ENCODE measurements at regions not wholly inside any gene's neighbourhood (a gene's known extent, or its start where the extent isn't known, plus 50 kb on each side); places are given as distances from the start of the nearest gene placed in this dataset.
"Not testable (repeated sequence)": the region's sequence is repeated elsewhere in the genome, so short reads cannot be mapped to it uniquely, and the experiment has no call there.

DNA sequence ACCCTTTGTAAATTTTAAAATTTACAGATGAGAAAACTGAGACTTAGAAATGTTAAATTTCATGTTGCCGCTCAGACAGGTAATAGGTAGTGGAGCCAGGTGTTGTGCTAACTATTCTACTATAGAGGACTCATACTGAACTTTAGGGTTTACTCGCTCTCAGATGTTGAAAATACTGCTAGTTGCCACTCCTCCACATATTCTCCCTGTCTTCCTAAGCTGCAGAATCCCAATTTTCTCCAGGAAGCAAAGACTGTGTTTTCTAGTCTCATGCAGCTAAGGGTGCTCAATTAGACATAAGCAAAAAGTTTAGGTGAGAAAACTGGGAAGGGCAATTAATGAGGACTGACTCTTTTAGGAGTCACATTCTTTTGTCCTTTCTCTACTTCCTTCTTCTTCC is 612.3 kb downstream of the KCNH5 start:
- TF ChIP-seq ZNF274 (IDR thresholded peaks at IDR 0.05; ENCODE audit: low read depth, low read length): peak; percentile 32; the same call in 1 of the 2 replicates

DNA sequence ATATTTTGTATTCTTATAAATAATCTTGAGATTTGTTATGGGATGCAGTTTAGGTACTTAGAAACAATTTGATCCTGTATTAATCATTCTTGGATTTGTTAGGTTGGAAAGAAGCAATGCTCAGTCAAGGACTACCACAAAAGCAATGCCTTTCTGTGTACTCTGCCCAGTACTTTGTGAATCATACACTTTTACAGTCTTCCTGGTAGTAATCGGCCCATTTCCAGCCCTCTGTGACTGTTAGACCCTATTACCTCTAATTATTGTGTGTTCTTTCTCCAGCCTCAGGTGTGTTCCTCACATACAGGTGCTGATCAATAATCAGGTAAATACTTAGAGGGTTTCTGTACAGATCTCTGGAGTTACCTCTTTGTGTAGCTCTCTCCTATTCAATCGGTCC is 609.0 kb downstream of the KCNH5 start:
- TF ChIP-seq ZNF274 (IDR thresholded peaks at IDR 0.05; ENCODE audit: low read depth, low read length): no peak
- no peak overlapping the region for H3K4me3 ChIP-seq (ENCODE audit: low read length)

More for the DNA sequence above, 612.3 kb downstream of the KCNH5 start:
- H3K4me3 ChIP-seq (ENCODE audit: low read length): no peak overlapping the region

DNA sequence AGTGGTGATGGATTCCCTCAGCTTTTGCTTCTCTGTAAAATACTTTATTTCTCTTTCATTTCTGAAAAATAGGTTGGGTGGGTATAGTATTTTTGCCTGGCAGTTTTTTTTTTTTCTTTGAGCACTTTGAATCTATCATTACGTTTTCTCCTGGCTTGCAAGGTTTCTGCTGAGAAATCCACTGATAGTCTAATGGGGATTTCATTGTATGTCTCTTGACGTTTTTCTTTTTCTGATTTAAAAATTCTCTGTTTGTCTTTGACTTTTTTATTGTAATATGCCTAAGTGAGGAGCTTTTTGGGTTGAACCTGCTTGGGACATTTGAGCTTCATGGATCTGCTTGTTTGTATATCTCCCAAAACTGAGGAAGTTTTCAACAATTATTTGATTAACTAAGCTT is 606.0 kb downstream of the KCNH5 start:
- no peak for TF ChIP-seq ZNF274 (IDR thresholded peaks at IDR 0.05; ENCODE audit: low read depth, low read length)
- H3K4me3 ChIP-seq (ENCODE audit: low read length): no peak overlapping the region

DNA sequence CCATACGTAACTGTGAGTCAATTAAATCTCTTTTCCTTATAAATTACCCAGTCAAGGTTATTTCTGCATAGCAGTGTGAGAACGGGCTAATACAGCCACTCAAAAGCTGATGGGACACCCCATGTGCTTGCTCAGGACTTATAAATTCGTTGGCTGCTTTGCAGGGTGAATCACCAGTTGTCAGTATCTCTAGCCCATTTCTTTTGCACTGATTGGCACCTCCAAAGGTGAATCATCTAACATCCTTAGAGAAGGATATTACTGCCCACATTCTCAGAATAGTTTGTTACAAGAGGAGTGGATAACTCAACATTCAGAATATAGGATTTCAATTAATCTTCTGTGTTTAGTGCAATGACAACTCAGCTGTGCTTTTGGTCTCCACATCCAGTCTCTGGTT is 601.5 kb downstream of the KCNH5 start:
- TF ChIP-seq ZNF274 (IDR thresholded peaks at IDR 0.05; ENCODE audit: low read depth, low read length): no peak
- H3K4me3 ChIP-seq (ENCODE audit: low read length): no peak overlapping the region

DNA sequence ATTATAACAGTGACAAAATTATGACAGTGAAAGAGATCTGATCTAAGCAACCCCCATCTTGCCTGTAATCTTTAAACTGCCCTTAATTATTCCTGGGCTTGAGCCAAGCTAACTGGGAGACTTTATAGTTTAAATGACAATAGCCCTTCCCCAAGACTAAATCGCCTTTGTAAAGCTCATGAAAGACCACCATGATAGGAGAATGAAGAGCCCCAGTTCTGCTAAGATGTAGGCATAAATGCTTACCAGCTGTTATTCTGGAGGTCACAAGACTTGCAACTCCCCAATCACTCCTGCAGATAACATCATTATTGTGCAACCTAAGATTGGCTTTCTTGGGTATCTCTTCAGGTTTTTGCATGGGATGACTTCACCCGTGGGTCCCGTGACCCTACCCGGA is 599.7 kb downstream of the KCNH5 start:
- TF ChIP-seq ZNF274 (IDR thresholded peaks at IDR 0.05; ENCODE audit: low read depth, low read length): no peak

DNA sequence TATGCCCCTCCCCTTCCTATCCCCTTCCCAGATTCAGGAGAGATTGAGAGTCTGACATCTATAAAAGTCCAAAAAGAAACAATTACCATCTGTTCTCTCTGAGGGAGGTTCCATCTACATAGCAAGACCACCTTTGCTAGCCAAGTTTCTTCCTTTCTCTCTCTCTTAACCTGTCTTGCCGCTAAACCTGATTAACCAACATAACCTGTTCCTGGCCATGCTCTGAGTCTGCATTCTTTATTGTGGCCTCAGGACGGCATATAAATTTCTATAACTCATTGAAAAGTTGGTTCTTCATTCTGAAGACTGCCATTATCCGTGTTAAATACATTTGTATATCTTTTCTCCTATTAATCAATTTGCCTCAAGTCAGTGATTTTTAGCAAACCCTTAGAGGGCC is 594.0 kb downstream of the KCNH5 start:
- no peak overlapping the region for H3K4me3 ChIP-seq (ENCODE audit: low read length)
- TF ChIP-seq ZNF274 (IDR thresholded peaks at IDR 0.05; ENCODE audit: low read depth, low read length): no peak

More for the DNA sequence above, 599.7 kb downstream of the KCNH5 start:
- H3K4me3 ChIP-seq (ENCODE audit: low read length): no peak overlapping the region

DNA sequence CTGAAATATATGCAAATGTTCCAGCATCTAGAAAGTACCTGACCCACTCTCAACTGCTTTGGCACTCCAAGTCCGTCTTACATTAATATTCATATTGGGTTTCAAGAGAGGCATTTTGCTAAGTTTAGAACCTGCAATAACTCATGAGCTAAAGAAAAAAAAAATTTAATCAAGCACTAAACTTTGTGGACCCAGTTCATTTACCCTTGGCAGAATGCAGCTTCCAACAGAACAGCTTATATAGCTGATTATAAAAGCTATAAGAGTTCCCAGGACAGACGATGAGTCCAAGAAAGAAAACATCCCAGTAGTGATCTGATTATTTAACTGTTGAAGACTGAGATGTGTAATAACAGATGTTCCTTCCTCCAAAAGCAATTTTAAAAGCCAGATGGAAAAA is 592.0 kb downstream of the KCNH5 start:
- no peak for TF ChIP-seq ZNF274 (IDR thresholded peaks at IDR 0.05; ENCODE audit: low read depth, low read length)
- H3K4me3 ChIP-seq (ENCODE audit: low read length): no peak overlapping the region

DNA sequence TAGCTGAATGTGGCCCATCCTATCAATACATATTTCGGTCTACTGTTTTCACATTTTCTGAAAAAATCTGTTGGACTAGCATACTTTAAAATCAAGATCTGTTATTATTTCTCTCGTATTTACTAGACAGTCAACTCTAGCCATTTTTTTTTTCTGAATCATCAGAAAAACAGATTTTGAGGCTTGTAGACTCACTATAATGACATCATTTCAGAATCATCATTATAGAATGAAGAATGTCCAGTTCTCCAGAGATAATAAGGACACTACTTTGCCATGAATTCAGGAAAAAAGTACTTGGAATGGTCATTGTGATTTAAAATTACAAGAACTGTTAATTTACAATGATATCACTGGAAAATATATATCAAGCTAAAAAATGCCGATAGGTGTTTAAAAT is 589.8 kb downstream of the KCNH5 start:
- no peak for TF ChIP-seq ZNF274 (IDR thresholded peaks at IDR 0.05; ENCODE audit: low read depth, low read length)
- no peak overlapping the region for H3K4me3 ChIP-seq (ENCODE audit: low read length)

DNA sequence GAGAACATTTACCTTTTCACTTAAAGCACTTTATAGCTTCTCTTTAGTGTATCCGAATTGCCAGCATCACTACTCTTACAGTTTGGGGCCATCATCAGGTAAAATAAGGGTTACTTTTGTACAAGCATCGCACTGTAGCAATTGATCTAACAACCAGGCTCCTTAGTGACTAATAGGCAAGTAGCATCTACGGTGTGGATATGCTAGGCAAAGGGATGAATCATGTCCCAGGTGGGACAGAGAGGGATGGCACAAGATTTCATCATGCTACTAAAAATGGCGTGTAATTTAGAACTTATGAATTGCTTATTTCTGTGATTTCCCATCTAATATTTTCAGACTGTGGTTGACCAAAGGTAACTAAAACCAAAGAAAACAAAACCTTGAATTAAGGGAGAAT is 582.3 kb downstream of the KCNH5 start:
- H3K4me3 ChIP-seq (ENCODE audit: low read length): no peak overlapping the region
- TF ChIP-seq ZNF274 (IDR thresholded peaks at IDR 0.05; ENCODE audit: low read depth, low read length): no peak

DNA sequence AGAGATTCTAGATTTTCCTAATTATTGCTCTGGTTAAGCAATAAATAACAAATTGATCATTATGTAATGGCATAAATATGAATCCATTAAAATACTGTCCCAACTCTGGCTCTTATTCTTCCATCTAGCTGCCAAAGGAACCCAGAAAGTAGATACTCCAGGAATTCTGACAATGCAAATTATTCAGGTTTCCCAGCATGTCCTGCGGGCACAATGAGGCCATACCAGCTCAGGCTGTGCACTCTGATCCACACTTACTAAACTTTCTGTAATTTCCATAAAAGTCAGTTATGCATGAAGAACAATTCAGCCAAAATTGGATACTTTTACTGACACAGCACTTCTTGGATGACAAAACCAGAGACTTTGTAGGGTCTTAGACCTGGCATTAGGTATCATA is 576.3 kb downstream of the KCNH5 start:
- TF ChIP-seq ZNF274 (IDR thresholded peaks at IDR 0.05; ENCODE audit: low read depth, low read length): no peak
- H3K4me3 ChIP-seq (ENCODE audit: low read length): no peak overlapping the region

DNA sequence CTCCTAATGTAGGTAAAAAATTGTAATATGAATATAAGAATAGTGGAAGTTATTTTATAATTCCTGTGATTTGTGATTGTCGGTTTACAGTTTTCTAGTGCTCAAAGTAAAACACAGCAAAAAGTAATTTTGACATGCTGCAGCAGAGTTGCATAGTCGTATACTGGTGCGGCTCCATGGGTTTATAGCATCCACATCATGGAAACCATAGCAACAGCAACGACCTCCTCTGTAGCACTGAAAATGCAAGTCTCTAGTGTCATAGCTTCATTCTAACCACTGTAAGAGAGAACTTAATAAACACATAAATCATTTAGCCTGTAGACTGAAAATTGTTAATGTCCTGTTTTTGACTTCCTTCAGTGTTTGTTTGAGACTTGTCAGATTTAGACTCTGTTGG is 574.3 kb downstream of the KCNH5 start:
- no peak for TF ChIP-seq ZNF274 (IDR thresholded peaks at IDR 0.05; ENCODE audit: low read depth, low read length)

DNA sequence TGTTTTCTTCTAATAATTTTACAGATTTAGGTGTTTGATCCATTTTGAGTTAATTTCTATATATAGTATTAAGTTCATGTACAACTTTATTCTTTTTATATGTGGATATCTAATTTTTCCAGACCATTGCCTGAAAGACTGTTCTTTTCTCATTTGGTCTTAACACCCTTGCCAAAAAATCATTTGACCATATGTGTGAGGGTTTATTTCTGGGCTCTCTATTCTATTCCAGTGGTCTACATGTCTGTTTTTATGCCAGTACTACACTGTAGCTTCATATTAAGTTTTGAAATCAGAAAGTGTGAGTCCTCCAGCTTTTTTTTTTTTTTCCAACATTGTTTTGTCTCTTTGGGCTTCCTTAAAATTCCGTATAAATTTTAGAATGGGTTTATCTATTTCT is 554.1 kb downstream of the KCNH5 start:
- TF ChIP-seq ZNF274 (IDR thresholded peaks at IDR 0.05; ENCODE audit: low read depth, low read length): no peak
- no peak overlapping the region for H3K4me3 ChIP-seq (ENCODE audit: low read length)

More for the DNA sequence above, 574.3 kb downstream of the KCNH5 start:
- H3K4me3 ChIP-seq (ENCODE audit: low read length): no peak overlapping the region

DNA sequence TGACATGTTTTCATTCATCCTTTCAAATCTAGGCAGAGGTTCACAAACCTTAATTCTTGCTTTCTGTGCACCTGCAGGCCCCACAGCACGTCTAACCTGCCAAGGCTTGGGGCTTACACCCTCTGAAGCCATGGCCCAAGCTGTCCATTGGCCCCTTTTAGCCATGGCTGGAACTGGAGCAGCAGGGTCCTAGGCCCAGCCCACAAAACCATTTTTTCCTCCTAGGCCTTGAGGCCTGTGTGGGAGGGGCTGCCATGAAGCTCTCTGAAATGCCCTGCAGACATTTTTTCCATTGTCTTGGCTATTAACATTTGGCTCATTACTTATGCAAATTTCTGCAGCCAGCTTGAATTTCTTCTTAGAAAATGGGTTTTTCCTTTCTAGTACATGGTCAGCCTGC is 547.5 kb downstream of the KCNH5 start:
- no peak for TF ChIP-seq ZNF274 (IDR thresholded peaks at IDR 0.05; ENCODE audit: low read depth, low read length)
- no peak overlapping the region for H3K4me3 ChIP-seq (ENCODE audit: low read length)

DNA sequence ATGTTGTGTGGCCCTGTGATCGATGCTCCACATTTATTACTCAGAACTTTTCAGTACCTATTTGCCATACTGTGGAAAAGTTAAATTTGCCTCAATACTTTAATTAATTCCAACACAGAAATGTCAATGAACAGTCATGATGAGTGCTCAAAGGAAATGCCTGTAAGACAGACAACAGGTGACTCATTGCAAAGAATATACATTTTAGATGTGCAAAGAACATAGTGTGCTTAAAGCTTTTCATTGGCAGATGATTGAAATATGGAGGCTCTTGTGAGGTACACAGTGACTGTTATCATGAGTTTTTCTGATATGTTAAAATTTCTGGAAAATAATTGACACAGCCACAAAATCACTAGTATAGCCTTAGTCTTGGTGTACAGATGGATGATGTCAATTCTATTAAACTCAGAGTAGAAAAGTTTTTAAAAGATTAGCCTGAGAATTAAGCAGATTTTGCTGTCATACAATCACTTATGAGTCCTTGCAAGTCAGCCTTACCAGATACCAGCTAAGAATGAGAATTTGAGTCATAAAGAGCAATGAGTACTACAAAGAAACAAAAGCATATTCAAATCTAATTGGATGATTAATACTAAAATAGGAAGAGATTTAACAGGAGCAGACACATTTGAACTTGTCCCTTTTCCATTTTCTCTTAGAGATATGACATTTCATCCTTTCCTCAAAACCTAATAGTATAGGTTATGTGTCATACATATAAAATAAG is 544.1 kb downstream of the KCNH5 start:
- H3K4me3 ChIP-seq (ENCODE audit: low read length): no peak overlapping the region
- TF ChIP-seq ZNF274 (IDR thresholded peaks at IDR 0.05; ENCODE audit: low read depth, low read length): no peak

DNA sequence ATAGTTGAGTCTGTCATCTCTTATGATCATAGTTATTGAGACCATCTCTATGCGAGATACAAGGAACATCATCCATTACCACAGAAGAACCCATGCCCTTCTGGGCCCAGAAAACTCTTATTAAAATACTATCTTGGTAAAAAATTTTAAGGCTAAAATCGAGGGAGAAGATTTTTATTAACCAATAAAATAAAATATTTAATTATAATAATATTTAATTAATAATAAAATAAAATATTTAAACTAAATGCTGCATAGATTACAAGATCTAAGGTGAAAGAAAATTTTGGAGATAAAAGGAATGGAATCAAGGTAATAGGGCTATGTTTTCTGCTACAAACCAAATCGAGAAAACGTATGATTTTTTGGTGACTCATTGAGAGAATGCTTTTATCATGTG is 540.2 kb downstream of the KCNH5 start:
- no peak overlapping the region for H3K4me3 ChIP-seq (ENCODE audit: low read length)
- no peak for TF ChIP-seq ZNF274 (IDR thresholded peaks at IDR 0.05; ENCODE audit: low read depth, low read length)

DNA sequence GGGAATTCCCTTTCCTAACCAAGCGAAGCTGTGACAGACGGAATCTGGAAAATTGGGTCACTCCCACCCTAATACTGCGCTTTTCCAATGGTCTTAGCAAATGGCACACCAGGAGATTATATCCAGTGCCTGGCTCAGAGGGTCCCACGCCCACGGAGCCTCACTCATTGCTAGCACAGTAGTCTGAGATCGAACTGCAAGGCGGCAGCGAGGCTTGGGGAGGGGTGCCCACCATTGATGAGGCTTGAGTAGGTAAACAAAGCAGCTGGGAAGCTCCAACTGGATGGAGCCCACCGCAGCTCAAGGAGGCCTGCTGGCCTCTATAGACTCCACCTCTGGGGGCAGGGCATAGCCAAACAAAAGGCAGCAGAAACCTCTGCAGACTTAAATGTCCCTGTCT is 523.9 kb downstream of the KCNH5 start:
- not testable (repeated sequence) for H3K4me3 ChIP-seq (ENCODE audit: low read length)

Data from GM08714 (cell line).